Colonic mucosa (tissue), 4 donors: ENCODE measurements at regions not wholly inside any gene's neighbourhood (a gene's known extent, or its start where the extent isn't known, plus 50 kb on each side); places are given as distances from the start of the nearest gene placed in this dataset.

Experiments used
- DNase-seq: peaks from one replicate; pipeline ENCODE4 v3.0.0-alpha.2; 2020
- H3K27ac ChIP-seq: fragments of 200-600 bp; one replicate; pipeline ENCODE4 v1.8.0; 2021
- H3K27me3 ChIP-seq: fragments of 200-600 bp; one replicate; pipeline ENCODE4 v1.8.0; 2021
- H3K36me3 ChIP-seq: fragments of 200-600 bp; one replicate; pipeline ENCODE4 v1.8.0; 2021
- H3K4me1 ChIP-seq: fragments of 200-600 bp; one replicate; pipeline ENCODE4 v1.8.0; 2021; ENCODE audit warnings: mild to moderate bottlenecking
- H3K4me3 ChIP-seq: fragments of 200-600 bp; one replicate; pipeline ENCODE4 v1.8.0; 2021
- H3K9ac ChIP-seq, 2 donors: one replicate each; pipeline ENCODE4 v1.7.0; 2013; ENCODE audit warnings: control low read depth in 2 of 2, low read depth in 2 of 2, low read length in 2 of 2
- H3K9me3 ChIP-seq: fragments of 200-600 bp; one replicate; pipeline ENCODE4 v1.8.0; 2021
- CTCF ChIP-seq: fragments of 200-600 bp; IDR thresholded peaks from one replicate; pipeline ENCODE4 v1.8.0; 2022; ENCODE audit warnings: antibody characterized with exemption, mild to moderate bottlenecking
- intact Hi-C: fragments of 100-400 bp; cut with DNase I; formaldehyde crosslinking; loops from one replicate; pipeline ENCODE4 v1.14.1; 2022
- donor health status: healthy.
- donor health status: DM: no; HTN: no; CAD: no.
- donor health status: DM: no; HTN: no; CAD: no.

GRCh38 chr2:64228126-64228678, 84.0 kb upstream of the PELI1 start:
- Histone ChIP-seq H3K4me1 (no peaks in the 10 kb centered on the region), H3K27me3 (no peaks in the 10 kb centered on the region), H3K36me3 (no peaks in the 10 kb centered on the region), H3K9me3 (no peaks in the 10 kb centered on the region), H3K9ac (peak overlapping the region; percentile 28 to 71), H3K4me3 (peak overlapping the region; percentile 43), H3K27ac (peak overlapping the region; percentile 45)
- TF ChIP-seq CTCF = no peak
- peak; percentile 83 for DNase-seq
- intact Hi-C loops = no loop called here

GRCh38 chr2:64228918-64229317, 84.7 kb upstream of the PELI1 start:
- Histone ChIP-seq H3K36me3 (no peaks in the 10 kb centered on the region), H3K4me3 (no peak overlapping the region), H3K4me1 (no peaks in the 10 kb centered on the region), H3K27ac (peak overlapping the region; percentile 45), H3K9me3 (no peaks in the 10 kb centered on the region), H3K9ac (no peak overlapping the region), H3K27me3 (no peaks in the 10 kb centered on the region)
- intact Hi-C loops = no loop called here
- TF ChIP-seq CTCF = no peak
- DNase-seq = no peak

- Histone ChIP-seq H3K9me3 (no peaks in the 10 kb centered on the region), H3K4me3 (no peak overlapping the region), H3K27ac (no peak overlapping the region), H3K27me3 (no peaks in the 10 kb centered on the region), H3K9ac (no peak overlapping the region), H3K36me3 (no peaks in the 10 kb centered on the region), H3K4me1 (no peaks in the 10 kb centered on the region)
- TF ChIP-seq CTCF = no peak
- DNase-seq = no peak
- intact Hi-C loops = no loop called here
Measured at GRCh38 chr2:64230540-64230939, 86.3 kb upstream of the PELI1 start.

- H3K9ac ChIP-seq = no peak overlapping the region
- H3K27me3 ChIP-seq = no peaks in the 10 kb centered on the region
- H3K9me3 ChIP-seq = no peaks in the 10 kb centered on the region
- no peaks in the 10 kb centered on the region for H3K4me1 ChIP-seq
- intact Hi-C loops = no loop called here
- no peak overlapping the region for H3K4me3 ChIP-seq
- DNase-seq = no peak
- no peak for TF ChIP-seq CTCF
- H3K27ac ChIP-seq = no peak overlapping the region
- no peaks in the 10 kb centered on the region for H3K36me3 ChIP-seq
Measured at GRCh38 chr2:64232266-64232665, 88.0 kb upstream of the PELI1 start.

- no peak for DNase-seq
- TF ChIP-seq CTCF = no peak
- H3K4me1 ChIP-seq = no peaks in the 10 kb centered on the region
- no peak overlapping the region for H3K9ac ChIP-seq
- intact Hi-C loops = no loop called here
- no peaks in the 10 kb centered on the region for H3K27me3 ChIP-seq
- H3K4me3 ChIP-seq = no peak overlapping the region
- no peak overlapping the region for H3K27ac ChIP-seq
- H3K9me3 ChIP-seq = no peaks in the 10 kb centered on the region
- no peaks in the 10 kb centered on the region for H3K36me3 ChIP-seq
Measured at GRCh38 chr2:64233376-64233922, 89.2 kb upstream of the PELI1 start.
